NCI-H69 (cell line): ENCODE measurements at regions not wholly inside any gene's neighbourhood (a gene's known extent, or its start where the extent isn't known, plus 50 kb on each side); places are given as distances from the start of the nearest gene placed in this dataset.

Experiments
- DNase-seq: peaks from one replicate; lab custom pipeline; 2025; lab: John Stamatoyannopoulos, UW

- no peak for DNase-seq
These were observed 80.1 kb upstream of the SDK2 start for GRCh38 chr17:73724341-73724740.

DNA sequence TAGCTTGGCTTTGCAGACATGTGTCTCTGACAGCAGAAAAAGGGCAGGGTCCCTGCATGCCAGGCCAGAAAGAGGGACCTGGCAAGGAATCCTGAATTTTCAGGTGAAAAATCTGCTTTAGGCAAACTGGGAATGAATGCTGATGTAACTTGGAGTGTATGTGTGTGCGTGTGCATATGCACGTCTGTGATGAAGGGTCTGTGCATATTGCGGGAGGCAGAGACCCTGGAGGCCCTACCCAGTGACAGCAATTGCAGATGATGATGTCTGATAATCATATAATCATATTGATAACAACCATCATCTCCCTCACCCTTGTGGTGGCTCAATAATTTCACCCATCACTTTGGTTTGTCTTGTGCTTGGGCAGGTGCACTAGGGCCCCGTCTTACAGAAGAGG, 80.7 kb upstream of the SDK2 start:
- DNase-seq = no peak

GRCh38 chr17:73725794-73726515, 81.7 kb upstream of the SDK2 start:
- DNase-seq = no peak

DNA sequence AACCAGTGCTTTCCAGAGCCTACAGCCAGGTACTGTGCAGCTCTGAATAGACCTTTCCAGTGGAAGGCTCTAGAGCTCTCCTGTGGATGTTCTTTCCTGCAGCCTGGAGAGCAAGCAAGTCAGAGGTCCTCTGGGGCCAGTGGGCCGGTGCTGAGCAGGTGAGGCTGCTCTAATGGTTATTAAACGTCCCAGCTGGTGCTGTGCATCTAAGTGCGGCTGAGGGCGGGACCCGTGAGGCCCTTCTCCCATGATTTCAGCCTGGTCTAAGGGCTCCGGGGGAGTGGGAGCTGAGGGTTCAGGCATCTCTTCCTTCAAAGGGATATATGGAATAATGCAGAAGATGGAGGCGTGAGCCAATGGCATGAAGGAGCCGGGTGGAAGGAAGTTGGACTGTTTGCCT, 83.7 kb upstream of the SDK2 start:
- DNase-seq = no peak

- no peak for DNase-seq
These were observed 84.9 kb upstream of the SDK2 start for GRCh38 chr17:73729101-73729500.

DNA sequence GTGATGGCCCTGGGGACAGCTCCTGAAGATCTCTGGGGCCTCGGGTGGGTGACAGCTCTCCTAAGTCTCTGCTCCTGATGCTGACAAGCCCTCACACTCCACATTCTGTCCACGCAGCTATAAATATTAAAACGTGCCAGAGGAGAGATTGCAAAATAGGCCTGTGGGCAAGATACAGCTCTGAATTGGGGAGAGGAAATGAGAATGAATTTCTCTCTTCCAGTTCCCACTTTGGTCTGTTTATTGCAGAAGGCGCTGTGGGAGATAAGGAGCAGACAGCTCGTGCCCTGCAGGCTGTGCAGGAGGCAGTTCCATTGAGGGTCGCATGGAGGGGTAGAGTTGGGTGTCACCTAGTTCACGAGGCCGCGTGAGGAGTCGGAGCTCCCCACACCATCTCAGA, 87.5 kb upstream of the SDK2 start:
- DNase-seq = no peak

- DNase-seq = no peak
These were observed 89.3 kb upstream of the SDK2 start for GRCh38 chr17:73733517-73733916.

DNA sequence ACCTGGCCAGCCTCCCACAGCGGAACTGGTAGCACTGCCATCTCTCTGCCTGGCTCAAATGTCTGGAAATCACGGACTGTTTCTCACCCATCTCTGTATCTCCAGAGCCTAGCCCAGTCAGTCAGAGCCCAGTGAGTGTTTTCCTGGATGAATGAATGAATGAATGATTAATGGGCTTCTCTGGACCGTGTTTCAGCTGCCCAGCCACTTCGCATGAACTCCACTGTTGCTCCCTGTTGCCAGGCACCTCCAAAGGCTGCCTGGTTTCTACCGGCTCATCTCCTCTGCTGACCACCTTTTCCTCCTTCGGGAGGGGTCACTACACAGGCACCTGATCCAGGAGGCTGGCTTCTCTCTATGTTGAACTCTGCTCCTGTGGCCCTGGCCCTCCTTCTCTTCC, 91.0 kb upstream of the SDK2 start:
- no peak for DNase-seq

DNA sequence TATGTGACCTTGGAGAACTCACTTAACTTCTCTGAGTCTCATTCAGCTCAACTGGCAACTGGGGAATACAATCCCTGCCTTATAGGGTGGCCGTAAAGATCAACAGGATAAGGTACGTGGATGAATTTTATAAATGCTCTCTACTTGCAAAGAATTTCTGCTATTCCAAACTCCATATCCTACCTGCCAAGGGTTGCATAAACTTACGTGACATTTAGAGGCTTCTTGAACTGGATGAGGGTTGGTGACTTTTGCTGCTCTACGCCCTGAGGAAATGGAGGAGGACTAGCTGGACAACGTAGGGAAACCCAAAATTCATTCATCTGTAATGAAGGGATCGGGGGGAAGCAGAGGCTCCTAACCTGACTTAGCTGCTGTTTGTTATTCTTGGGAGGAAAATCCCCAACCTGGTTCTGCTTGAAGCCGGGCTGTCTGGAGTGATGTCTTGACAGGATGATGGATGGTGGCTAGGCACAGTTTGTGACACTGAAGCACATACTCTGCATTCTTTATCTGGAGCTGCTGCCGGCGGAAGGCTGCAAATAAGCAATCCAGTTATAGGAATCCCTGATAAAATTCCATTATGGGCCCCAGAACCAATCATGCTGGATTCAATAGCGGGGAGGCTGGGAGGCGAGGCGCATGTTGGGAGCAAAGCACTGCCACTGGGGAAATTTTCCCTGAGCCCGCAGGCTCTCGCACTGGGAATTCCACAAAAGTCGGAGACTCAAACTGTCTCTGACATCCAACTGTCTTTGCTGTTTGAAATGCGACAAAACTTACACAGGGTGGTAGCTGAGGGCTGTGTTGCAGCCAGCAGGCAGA, 94.7 kb upstream of the SDK2 start:
- DNase-seq = no peak

DNA sequence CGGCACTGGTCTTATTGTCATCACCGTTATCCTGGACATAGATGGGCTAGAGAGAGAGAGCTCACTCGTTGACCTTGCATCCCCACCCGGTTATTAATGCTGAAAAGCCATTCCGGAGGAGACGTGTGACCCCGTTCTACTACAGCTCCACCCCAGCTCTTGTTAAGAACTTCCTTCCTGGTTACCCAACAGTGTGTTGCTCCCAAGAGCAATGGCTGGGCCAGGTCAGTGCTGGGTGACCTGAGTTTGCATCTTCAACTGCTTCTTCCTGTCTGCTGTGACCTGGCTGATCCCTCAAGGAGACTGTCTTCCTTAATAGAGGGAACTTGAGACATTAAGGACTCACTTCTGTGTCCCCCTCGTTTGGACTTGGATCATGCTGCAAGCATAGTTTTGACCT, 96.1 kb upstream of the SDK2 start:
- no peak for DNase-seq

- DNase-seq = no peak
These were observed 98.7 kb upstream of the SDK2 start for GRCh38 chr17:73742948-73743381.

GRCh38 chr17:73743518-73744201, 99.4 kb upstream of the SDK2 start:
- DNase-seq = peak; percentile 47

DNA sequence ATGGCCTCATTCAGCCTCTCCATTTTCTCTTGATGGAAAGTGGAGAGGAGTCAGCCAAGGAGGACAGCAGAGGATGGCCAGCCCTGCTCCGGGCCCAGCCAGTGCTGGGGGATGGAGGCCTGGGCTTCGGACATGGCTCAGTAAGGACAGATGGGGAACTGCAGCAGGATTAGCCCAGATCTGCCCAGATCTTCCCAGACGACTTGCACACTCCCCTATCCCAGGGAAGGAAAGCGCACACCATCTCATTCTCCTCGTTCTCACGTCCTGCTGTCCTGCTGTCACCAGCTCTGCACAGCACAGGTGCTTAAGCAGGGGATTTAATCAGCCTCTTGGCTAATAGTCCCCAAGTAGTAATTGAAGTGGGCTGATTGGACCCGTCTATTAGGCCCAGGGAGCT, 100.2 kb upstream of the SDK2 start:
- DNase-seq = no peak

- peak; percentile 58 for DNase-seq
These were observed 102.2 kb upstream of the SDK2 start for GRCh38 chr17:73746314-73747073.

DNA sequence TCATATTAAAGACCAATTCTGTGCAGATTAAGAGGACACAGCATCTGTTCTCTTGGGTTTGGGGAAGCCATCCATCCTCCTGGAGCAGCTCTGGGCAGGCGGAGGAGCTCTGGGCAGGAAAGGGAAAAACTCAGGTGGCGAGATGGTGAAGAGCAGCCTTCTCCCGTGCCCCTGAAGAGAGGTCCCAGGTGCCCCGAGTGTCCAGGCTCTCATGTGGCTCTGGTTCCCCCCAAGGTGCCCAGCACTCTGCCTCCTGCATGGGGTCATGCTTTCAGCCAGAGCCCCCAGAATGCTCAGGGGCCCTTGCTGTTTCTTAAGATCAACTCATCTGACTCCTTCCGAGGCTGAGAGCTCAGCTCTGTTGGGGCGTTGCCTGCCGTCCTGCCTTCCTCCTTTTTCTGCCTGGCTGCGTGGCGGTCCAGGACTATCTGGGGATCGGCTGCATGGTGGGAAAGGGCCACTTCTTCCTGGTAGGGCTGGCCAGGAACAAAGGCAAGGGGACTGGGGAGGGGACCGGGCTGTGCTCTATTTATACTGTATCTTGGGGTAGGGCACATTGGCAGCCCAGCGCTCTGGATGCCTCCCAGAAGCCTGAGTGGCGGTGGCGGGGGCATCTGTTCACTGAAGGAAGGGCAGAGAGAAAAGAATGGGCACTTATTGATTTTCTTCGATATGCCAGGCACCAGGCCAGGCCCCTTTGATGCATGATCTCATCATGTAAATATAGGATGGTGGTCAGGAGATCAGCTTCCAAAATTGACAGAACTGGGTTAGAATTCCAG, 103.2 kb upstream of the SDK2 start:
- DNase-seq = peak; percentile 36

GRCh38 chr17:73748508-73748907, 104.3 kb upstream of the SDK2 start:
- peak; percentile 93 for DNase-seq

DNA sequence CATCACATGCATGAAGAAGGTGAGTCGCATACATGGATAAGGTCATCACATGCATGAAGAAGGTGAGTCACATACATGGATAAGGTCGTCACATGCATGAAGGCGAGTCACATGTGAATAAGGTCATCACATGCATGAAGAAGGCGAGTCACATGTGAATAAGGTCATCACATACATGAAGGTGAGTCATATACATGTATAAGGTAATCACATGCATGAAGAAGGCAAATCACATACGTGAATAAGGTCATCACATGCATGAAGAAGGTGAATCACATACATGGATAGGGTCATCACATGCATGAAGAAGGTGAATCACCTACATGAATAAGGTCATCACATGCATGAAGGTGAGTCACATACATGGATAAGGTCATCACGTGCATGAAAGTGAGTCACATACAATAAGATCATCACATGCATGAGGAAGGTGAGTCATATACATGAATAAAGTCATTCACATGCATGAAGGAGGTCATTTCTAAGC, 105.1 kb upstream of the SDK2 start:
- no peak for DNase-seq

DNA sequence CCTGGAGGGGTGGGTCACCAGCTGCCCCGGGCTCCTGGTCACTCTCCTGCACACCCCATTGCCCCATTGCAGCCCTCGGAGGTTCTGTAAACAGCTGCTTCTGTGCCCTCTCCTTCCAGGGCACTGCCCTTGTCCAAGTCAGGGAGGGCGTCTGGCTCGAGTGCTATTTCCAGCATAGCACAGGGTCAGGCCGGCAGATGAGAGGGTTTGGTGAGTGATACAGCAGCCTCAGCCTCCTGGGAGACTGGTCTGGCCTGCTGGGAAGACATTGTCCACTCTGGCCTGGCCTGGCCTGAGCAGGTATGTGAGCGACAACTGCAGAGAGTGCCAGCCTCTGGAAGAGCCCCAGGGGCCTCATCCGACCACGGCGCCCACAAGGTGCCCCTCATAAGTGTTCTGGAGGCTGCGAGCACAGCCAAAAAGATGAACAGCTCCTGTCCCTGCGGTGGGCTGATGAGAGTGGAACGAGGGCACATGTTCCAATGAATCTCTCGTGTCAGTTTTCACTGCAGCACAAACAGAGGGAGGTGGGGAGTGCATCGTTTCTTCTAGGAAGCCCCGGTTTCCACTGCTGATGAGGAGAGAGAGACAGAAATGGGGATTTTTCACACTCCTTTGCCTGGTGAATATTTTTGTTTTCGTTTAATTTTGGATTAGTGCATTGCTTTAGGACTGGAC, 105.8 kb upstream of the SDK2 start:
- DNase-seq = no peak

DNA sequence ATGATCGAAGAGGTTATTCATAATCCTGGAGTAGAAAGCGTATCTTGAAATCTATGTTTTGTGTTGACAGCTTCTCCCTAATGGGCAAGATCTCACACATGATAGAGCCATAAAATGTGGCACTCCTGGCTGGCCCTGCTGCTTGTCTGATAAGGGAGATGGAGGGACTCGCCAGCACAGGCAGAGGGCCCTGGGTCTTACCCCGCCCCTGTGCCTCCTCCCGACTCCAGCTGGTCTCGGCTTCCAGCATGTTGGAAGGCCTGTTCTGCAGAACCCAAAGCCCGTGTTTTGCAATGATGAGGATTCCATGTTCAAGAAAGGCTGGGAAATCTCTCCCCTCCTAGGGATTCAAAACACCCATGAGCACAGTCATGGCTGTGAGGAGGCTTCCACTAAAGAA, 106.7 kb upstream of the SDK2 start:
- DNase-seq = no peak

DNA sequence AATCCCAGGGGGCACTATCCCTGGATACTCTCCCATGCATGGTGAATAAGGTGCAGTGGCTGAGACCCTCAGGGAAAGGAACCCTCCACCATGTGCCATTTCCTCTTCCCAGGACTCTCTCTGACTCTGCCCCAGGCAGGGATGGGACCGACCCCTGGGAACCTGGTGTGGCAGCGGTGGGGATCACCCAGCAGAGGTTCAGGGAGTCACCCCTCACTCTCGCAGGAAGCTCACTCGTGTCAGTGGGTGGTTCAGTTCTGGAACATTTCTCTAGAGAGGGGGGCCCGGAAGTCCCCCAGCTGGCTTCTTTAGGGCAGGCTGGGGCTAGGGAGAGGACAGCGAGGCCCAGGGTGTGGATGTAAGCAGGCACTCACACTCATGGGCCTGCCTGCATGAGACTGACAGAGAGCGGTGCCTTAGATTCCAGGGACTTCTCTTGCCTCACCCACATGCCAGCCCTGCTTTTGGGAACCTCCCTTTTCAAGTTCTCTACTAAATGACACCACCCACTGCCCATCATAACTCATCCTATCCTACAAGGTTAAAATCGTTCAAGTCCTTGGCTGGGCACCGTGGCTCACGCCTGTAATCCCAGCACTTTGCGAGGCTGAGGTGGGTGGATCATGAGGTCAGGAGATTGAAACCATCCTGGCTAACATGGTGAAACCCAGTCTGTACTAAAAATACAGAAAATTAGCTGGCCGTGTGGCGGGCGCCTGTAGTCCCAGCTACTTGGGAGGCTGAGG, 109.7 kb upstream of the SDK2 start:
- no peak for DNase-seq
